GM18951 (cell line): ENCODE measurements at regions not wholly inside any gene's neighbourhood (a gene's known extent, or its start where the extent isn't known, plus 50 kb on each side); places are given as distances from the start of the nearest gene placed in this dataset.

Experiments
- POLR2A ChIP-seq: IDR thresholded peaks from 4 replicates; pipeline ENCODE4 v1.6.1; 2011; ENCODE audit warnings: mild to moderate bottlenecking; ENCODE audit not compliant: insufficient read length, insufficient read depth; ENCODE audit errors: extremely low read depth
- in situ Hi-C: fragments of 300-500 bp; cut with MboI; formaldehyde crosslinking; loops from one replicate; pipeline ENCODE4 v1.12.0; 2022; ENCODE audit warnings: low sequenced_read_pairs, mixed read lengths, inconsistent platforms; ENCODE audit not compliant: unreplicated experiment

GRCh38 chr2:2565671-2566070, 234.6 kb upstream of the MYT1L start:
- in situ Hi-C loops: no loop called here
- no peak for TF ChIP-seq POLR2A

GRCh38 chr2:2564300-2565078, 233.4 kb upstream of the MYT1L start:
- in situ Hi-C loops: no loop called here
- TF ChIP-seq POLR2A: no peak

- in situ Hi-C loops: no loop called here
- no peak for TF ChIP-seq POLR2A
Observed at GRCh38 chr2:2563309-2563860, 232.3 kb upstream of the MYT1L start.

- in situ Hi-C loops: no loop called here
Observed at GRCh38 chr2:2562867-2563266, 231.8 kb upstream of the MYT1L start.

GRCh38 chr2:2561346-2562095, 230.4 kb upstream of the MYT1L start:
- in situ Hi-C loops: no loop called here
- no peak for TF ChIP-seq POLR2A

More at GRCh38 chr2:2562867-2563266, 231.8 kb upstream of the MYT1L start:
- TF ChIP-seq POLR2A: no peak

- in situ Hi-C loops: no loop called here
Observed at GRCh38 chr2:2560374-2561015, 229.4 kb upstream of the MYT1L start.

GRCh38 chr2:2558476-2558875, 227.4 kb upstream of the MYT1L start:
- TF ChIP-seq POLR2A: no peak
- in situ Hi-C loops: no loop called here

More at GRCh38 chr2:2560374-2561015, 229.4 kb upstream of the MYT1L start:
- TF ChIP-seq POLR2A: no peak

GRCh38 chr2:2557475-2557874, 226.4 kb upstream of the MYT1L start:
- in situ Hi-C loops: no loop called here
- no peak for TF ChIP-seq POLR2A

- TF ChIP-seq POLR2A: no peak
- in situ Hi-C loops: no loop called here
Observed at GRCh38 chr2:2550856-2551255, 219.8 kb upstream of the MYT1L start.

- TF ChIP-seq POLR2A: no peak
- in situ Hi-C loops: no loop called here
Observed at GRCh38 chr2:2547911-2548310, 216.8 kb upstream of the MYT1L start.

GRCh38 chr2:2547451-2547850, 216.4 kb upstream of the MYT1L start:
- no peak for TF ChIP-seq POLR2A
- in situ Hi-C loops: no loop called here

GRCh38 chr2:2546046-2546445, 215.0 kb upstream of the MYT1L start:
- TF ChIP-seq POLR2A: no peak
- in situ Hi-C loops: no loop called here

GRCh38 chr2:2542966-2543611, 212.0 kb upstream of the MYT1L start:
- no peak for TF ChIP-seq POLR2A
- in situ Hi-C loops: no loop called here

- TF ChIP-seq POLR2A: no peak
- in situ Hi-C loops: no loop called here
Observed at GRCh38 chr2:2542316-2542715, 211.2 kb upstream of the MYT1L start.
